ENCODE measurements at regions not wholly inside any gene's neighbourhood (a gene's known extent, or its start where the extent isn't known, plus 50 kb on each side); places are given as distances from the start of the nearest gene placed in this dataset.
"Not testable (repeated sequence)": the region's sequence is repeated elsewhere in the genome, so short reads cannot be mapped to it uniquely, and the experiment has no call there.

DNA sequence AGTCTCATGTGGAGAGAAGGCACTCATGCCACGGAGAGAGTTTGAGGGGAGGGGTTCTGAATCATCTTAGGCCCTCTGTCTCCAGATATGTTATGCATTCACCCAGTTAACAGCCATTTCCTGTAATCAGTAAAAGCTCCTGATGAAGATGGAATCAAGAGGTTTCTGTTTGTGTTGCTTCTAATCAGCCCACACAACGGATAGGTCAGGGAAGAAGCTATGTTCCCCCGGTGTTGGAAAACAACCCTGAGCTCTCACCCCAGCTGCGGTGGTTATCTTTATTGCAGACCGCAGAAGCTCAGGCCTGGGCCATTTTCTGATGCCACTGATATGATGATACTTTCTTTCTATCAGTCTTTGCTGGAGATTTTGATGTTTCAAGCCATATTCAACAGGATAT lies 338.5 kb upstream of the ONECUT1 start:
- Mint-ChIP-seq H3K36me3 (no peaks in the 10 kb centered on the region), H3K9me3 (no peaks in the 10 kb centered on the region)

DNA sequence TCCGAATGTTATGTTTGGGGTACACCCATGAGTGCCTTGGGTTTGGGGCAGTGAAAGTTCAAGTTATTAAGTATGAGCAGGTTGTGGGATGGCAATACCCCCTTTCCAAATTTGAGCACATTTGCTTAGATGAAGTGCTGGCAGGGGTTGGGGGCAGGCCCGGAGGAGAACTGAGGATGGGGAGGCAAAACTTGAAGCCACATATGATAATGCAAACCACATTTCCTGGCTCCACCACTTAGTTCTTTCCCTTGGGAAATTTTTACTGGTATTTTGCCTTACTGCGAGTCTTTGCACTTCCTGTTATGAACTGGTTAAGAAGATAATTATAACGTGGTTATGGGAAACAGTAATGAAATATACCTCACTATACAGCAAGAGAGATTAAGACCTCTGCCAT lies 336.0 kb upstream of the ONECUT1 start:
- Mint-ChIP-seq H3K27ac (no peak overlapping the region), H3K9me3 (no peaks in the 10 kb centered on the region), H3K4me3 (no peak overlapping the region), H3K36me3 (no peaks in the 10 kb centered on the region), H3K4me1 (ENCODE audit: low read depth) (no peaks in the 10 kb centered on the region), H3K27me3 (no peaks in the 10 kb centered on the region)
- POLR2A ChIA-PET = no interaction called here
- CTCF ChIA-PET = no interaction called here
- no peak for DNase-seq
- intact Hi-C loops (cut with micrococcal nuclease) = no loop called here

More for the DNA sequence above, 338.5 kb upstream of the ONECUT1 start:
- no peak for DNase-seq
- ChIA-PET POLR2A (no interaction called here), CTCF (no interaction called here)
- H3K27me3 Mint-ChIP-seq = no peaks in the 10 kb centered on the region
- H3K4me3 Mint-ChIP-seq = no peak overlapping the region
- H3K27ac Mint-ChIP-seq = no peak overlapping the region
- intact Hi-C loops (cut with micrococcal nuclease) = no loop called here
- no peaks in the 10 kb centered on the region for H3K4me1 Mint-ChIP-seq (ENCODE audit: low read depth)

- Mint-ChIP-seq H3K36me3 (no peaks in the 10 kb centered on the region), H3K4me3 (no peak overlapping the region), H3K27ac (no peak overlapping the region), H3K4me1 (ENCODE audit: low read depth) (no peaks in the 10 kb centered on the region), H3K9me3 (no peaks in the 10 kb centered on the region), H3K27me3 (no peaks in the 10 kb centered on the region)
- DNase-seq = no peak
- ChIA-PET CTCF (no interaction called here), POLR2A (no interaction called here)
- intact Hi-C loops (cut with micrococcal nuclease) = no loop called here
Observed at GRCh38 chr15:53122818-53123217, 332.7 kb upstream of the ONECUT1 start.

DNA sequence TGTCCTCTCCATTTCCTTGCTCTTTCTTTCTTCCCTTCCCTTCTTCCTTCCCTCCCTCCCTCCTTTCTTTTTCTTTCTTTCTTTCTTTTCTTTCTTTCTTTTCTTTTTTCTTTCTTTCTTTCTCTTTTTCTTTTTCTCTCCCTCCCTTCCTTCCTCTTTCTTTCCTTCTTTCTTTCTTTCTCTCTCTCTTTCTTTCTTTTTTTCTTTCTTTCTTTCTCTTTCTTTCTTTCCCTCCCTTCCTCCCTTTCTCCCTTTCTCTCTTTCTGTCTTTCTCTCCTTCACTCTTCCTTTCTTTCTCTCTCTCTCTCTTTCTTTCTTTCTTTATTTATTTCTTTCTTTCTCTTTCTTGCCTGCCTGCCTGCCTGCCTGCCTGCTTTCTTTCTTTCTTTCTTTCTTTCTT lies 326.8 kb upstream of the ONECUT1 start:
- H3K4me3 Mint-ChIP-seq; H3K27me3 Mint-ChIP-seq; H3K9me3 Mint-ChIP-seq; intact Hi-C loops (cut with micrococcal nuclease); CTCF ChIA-PET; H3K27ac Mint-ChIP-seq; POLR2A ChIA-PET; DNase-seq; H3K4me1 Mint-ChIP-seq (ENCODE audit: low read depth); H3K36me3 Mint-ChIP-seq: not testable (repeated sequence)

DNA sequence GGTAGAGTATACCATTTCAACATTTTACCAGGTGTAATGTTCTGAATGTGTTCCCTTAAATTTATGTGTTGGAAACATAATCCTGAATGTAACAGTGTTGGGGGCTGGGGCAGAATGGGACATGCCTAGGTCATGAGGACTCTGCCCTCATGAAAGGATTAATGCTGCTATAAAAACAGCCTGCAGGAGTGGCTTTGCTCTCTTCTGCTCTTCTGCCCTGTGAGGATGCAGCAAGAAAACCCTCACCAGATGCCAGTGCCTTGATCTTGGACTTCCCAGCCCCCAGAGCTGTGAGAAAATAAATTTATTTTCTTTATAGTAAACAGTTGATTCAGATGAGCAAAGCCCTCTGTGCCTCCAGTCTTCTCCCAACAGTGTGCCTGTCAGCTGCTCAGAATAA lies 326.0 kb upstream of the ONECUT1 start:
- no peaks in the 10 kb centered on the region for H3K9me3 Mint-ChIP-seq
- H3K27ac Mint-ChIP-seq = no peak overlapping the region
- H3K27me3 Mint-ChIP-seq = no peaks in the 10 kb centered on the region
- CTCF ChIA-PET = no interaction called here
- no peak overlapping the region for H3K4me3 Mint-ChIP-seq
- no peaks in the 10 kb centered on the region for H3K4me1 Mint-ChIP-seq (ENCODE audit: low read depth)
- DNase-seq = no peak
- POLR2A ChIA-PET = no interaction called here
- intact Hi-C loops (cut with micrococcal nuclease) = no loop called here
- no peaks in the 10 kb centered on the region for H3K36me3 Mint-ChIP-seq

GRCh38 chr15:53115563-53115962 lies 325.4 kb upstream of the ONECUT1 start:
- Mint-ChIP-seq H3K27ac (no peak overlapping the region), H3K27me3 (no peaks in the 10 kb centered on the region), H3K36me3 (no peaks in the 10 kb centered on the region), H3K9me3 (no peaks in the 10 kb centered on the region), H3K4me1 (ENCODE audit: low read depth) (no peaks in the 10 kb centered on the region), H3K4me3 (no peak overlapping the region)
- ChIA-PET CTCF (no interaction called here), POLR2A (no interaction called here)
- no peak for DNase-seq
- intact Hi-C loops (cut with micrococcal nuclease) = no loop called here

DNA sequence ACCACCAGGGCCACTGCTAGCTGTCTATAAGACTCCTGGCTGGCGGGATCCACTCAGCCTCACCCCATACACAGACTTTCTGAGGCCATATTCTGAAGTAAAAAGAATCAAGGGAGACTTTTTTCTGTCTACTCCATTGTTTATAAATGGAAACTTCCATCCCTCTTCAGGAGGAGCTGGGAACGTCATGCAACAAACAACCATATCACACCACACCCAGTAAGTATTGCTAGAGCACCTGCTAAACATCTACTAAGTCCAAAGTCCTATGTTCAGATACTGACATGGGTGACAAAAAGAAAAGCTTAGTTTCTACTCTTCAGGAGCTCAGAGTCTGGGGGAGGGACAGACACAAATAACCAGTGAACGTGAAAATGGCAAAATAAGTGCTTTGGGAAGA lies 324.8 kb upstream of the ONECUT1 start:
- no peak overlapping the region for H3K27ac Mint-ChIP-seq
- intact Hi-C loops (cut with micrococcal nuclease) = no loop called here
- ChIA-PET CTCF (no interaction called here), POLR2A (no interaction called here)
- H3K4me1 Mint-ChIP-seq (ENCODE audit: low read depth) = no peaks in the 10 kb centered on the region
- no peaks in the 10 kb centered on the region for H3K27me3 Mint-ChIP-seq
- no peaks in the 10 kb centered on the region for H3K36me3 Mint-ChIP-seq
- no peak overlapping the region for H3K4me3 Mint-ChIP-seq
- no peak for DNase-seq
- H3K9me3 Mint-ChIP-seq = no peaks in the 10 kb centered on the region

DNA sequence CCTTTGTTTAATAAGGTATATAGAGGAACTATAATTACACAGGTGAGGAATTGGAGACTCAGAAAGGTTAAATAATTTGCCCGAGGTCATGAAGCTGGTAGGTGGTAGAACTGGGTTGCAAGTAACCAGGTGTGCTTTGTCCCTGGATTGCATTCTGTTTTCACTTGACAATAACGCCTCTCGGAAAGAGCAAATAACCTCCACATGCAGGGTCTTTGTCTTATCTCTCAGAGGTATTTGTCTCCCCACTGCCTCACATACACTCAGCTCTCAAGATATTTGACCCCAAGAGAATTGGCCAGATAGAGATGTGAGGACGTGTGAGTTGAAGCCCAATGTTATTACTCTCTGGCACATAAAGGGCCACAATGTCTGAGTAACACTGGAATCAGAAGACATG lies 320.9 kb upstream of the ONECUT1 start:
- Mint-ChIP-seq H3K27ac (no peak overlapping the region), H3K36me3 (no peaks in the 10 kb centered on the region), H3K27me3 (peaks cover 1% of the 10 kb centered on the region), H3K4me3 (no peak overlapping the region), H3K9me3 (no peaks in the 10 kb centered on the region), H3K4me1 (ENCODE audit: low read depth) (no peaks in the 10 kb centered on the region)
- intact Hi-C loops (cut with micrococcal nuclease) = no loop called here
- DNase-seq = no peak
- POLR2A ChIA-PET = no interaction called here
- CTCF ChIA-PET = no interaction called here

DNA sequence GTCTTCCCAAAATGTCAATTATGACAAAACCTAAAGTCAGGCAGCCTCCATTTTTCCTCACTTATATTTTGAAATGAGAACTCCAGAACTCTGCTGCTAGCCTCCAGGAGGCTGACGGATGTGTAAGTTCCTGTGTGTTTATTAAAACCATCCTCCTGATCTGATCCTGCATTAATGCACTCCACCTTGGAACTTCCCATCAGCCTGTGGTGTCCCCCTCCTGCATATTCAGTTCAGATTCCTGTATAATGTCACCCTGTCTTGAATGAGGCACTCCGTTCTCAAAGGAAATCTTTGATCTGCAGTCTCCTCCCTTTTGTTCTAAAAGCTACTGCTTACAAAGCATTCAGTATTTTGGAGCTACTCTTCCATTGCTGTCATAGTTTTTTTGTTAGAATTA lies 318.2 kb upstream of the ONECUT1 start:
- ChIA-PET POLR2A (no interaction called here), CTCF (no interaction called here)
- H3K4me1 Mint-ChIP-seq (ENCODE audit: low read depth) = no peaks in the 10 kb centered on the region
- H3K27me3 Mint-ChIP-seq = peaks cover 1% of the 10 kb centered on the region
- intact Hi-C loops (cut with micrococcal nuclease) = no loop called here
- no peak overlapping the region for H3K4me3 Mint-ChIP-seq
- no peak overlapping the region for H3K27ac Mint-ChIP-seq
- no peak for DNase-seq
- no peaks in the 10 kb centered on the region for H3K36me3 Mint-ChIP-seq
- no peaks in the 10 kb centered on the region for H3K9me3 Mint-ChIP-seq

DNA sequence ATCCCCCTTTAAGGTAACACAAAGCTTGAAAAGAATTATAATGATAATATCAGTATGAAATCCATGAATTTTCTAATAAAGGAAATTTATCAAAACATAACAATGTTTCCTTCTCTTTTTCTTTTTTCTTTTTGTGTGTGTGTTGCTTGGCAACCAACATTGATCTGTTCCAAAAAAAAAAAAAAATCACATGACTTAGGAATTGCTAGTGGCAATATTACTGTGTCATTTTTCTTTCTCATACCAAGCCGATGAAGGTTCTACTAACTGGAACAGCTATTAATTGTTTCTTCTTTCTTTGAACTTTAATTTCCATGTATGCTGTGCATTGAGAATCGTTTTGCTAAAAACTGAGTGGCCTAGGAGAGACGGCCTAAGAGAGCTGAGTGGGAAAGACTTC lies 317.7 kb upstream of the ONECUT1 start:
- Mint-ChIP-seq H3K27me3 (peaks cover 1% of the 10 kb centered on the region), H3K36me3 (no peaks in the 10 kb centered on the region), H3K4me3 (no peak overlapping the region), H3K27ac (no peak overlapping the region), H3K9me3 (no peaks in the 10 kb centered on the region), H3K4me1 (ENCODE audit: low read depth) (no peaks in the 10 kb centered on the region)
- POLR2A ChIA-PET = no interaction called here
- no peak for DNase-seq
- CTCF ChIA-PET = no interaction called here
- intact Hi-C loops (cut with micrococcal nuclease) = no loop called here

- Mint-ChIP-seq H3K9me3 (no peaks in the 10 kb centered on the region), H3K27ac (no peak overlapping the region), H3K36me3 (no peaks in the 10 kb centered on the region), H3K27me3 (peaks cover 1% of the 10 kb centered on the region), H3K4me3 (no peak overlapping the region), H3K4me1 (ENCODE audit: low read depth) (no peaks in the 10 kb centered on the region)
- no peak for DNase-seq
- POLR2A ChIA-PET = no interaction called here
- intact Hi-C loops (cut with micrococcal nuclease) = no loop called here
- CTCF ChIA-PET = no interaction called here
Observed at GRCh38 chr15:53106505-53107286, 316.6 kb upstream of the ONECUT1 start.

GRCh38 chr15:53102483-53102882 lies 312.3 kb upstream of the ONECUT1 start:
- H3K27ac Mint-ChIP-seq = no peak overlapping the region
- H3K4me3 Mint-ChIP-seq = no peak overlapping the region
- no peaks in the 10 kb centered on the region for H3K27me3 Mint-ChIP-seq
- intact Hi-C loops (cut with micrococcal nuclease) = no loop called here
- H3K4me1 Mint-ChIP-seq (ENCODE audit: low read depth) = no peaks in the 10 kb centered on the region
- no peaks in the 10 kb centered on the region for H3K36me3 Mint-ChIP-seq
- CTCF ChIA-PET = no interaction called here
- POLR2A ChIA-PET = no interaction called here
- no peaks in the 10 kb centered on the region for H3K9me3 Mint-ChIP-seq
- DNase-seq = no peak

GRCh38 chr15:53080484-53080883 lies 290.3 kb upstream of the ONECUT1 start:
- no peaks in the 10 kb centered on the region for H3K27me3 Mint-ChIP-seq
- no peak for DNase-seq
- H3K27ac Mint-ChIP-seq = no peak overlapping the region
- CTCF ChIA-PET = no interaction called here
- intact Hi-C loops (cut with micrococcal nuclease) = no loop called here
- H3K4me3 Mint-ChIP-seq = no peak overlapping the region
- POLR2A ChIA-PET = no interaction called here
- no peaks in the 10 kb centered on the region for H3K36me3 Mint-ChIP-seq
- H3K4me1 Mint-ChIP-seq (ENCODE audit: low read depth) = no peaks in the 10 kb centered on the region
- H3K9me3 Mint-ChIP-seq = no peaks in the 10 kb centered on the region

- H3K4me3 Mint-ChIP-seq = no peak overlapping the region
- intact Hi-C loops (cut with micrococcal nuclease) = no loop called here
- no peaks in the 10 kb centered on the region for H3K27me3 Mint-ChIP-seq
- ChIA-PET CTCF (no interaction called here), POLR2A (no interaction called here)
- DNase-seq = no peak
- H3K9me3 Mint-ChIP-seq = no peaks in the 10 kb centered on the region
- H3K4me1 Mint-ChIP-seq (ENCODE audit: low read depth) = no peaks in the 10 kb centered on the region
- no peaks in the 10 kb centered on the region for H3K36me3 Mint-ChIP-seq
- no peak overlapping the region for H3K27ac Mint-ChIP-seq
Observed at GRCh38 chr15:53074221-53074620, 284.1 kb upstream of the ONECUT1 start.
